ENCODE measurements at regions not wholly inside any gene's neighbourhood (a gene's known extent, or its start where the extent isn't known, plus 50 kb on each side); places are given as distances from the start of the nearest gene placed in this dataset.

DNA sequence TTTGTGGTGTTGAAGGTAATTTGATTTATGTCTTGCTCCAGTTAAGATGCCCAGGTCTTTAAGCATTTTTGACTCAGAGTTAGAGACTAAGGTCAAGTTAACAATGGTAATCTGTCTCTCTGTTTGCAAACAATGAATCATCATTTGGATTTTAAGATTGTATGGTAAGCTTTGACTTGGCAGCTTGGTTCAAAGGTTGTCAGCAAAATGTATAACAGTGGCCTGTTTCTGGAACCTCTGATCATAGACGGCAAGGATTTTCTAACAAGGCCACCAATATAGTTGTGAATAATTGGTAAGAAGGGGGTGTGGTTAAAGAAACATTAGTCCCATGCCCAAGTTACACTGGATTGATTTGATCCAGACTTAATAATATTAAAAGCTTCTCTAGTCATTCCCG lies 775.2 kb upstream of the GOLIM4 start (continued):
- TF ChIP-seq NFE2 (CRISPR knock-in tag; IDR thresholded peaks at IDR 0.05), result no peak
- TF ChIP-seq, protein P1, sequence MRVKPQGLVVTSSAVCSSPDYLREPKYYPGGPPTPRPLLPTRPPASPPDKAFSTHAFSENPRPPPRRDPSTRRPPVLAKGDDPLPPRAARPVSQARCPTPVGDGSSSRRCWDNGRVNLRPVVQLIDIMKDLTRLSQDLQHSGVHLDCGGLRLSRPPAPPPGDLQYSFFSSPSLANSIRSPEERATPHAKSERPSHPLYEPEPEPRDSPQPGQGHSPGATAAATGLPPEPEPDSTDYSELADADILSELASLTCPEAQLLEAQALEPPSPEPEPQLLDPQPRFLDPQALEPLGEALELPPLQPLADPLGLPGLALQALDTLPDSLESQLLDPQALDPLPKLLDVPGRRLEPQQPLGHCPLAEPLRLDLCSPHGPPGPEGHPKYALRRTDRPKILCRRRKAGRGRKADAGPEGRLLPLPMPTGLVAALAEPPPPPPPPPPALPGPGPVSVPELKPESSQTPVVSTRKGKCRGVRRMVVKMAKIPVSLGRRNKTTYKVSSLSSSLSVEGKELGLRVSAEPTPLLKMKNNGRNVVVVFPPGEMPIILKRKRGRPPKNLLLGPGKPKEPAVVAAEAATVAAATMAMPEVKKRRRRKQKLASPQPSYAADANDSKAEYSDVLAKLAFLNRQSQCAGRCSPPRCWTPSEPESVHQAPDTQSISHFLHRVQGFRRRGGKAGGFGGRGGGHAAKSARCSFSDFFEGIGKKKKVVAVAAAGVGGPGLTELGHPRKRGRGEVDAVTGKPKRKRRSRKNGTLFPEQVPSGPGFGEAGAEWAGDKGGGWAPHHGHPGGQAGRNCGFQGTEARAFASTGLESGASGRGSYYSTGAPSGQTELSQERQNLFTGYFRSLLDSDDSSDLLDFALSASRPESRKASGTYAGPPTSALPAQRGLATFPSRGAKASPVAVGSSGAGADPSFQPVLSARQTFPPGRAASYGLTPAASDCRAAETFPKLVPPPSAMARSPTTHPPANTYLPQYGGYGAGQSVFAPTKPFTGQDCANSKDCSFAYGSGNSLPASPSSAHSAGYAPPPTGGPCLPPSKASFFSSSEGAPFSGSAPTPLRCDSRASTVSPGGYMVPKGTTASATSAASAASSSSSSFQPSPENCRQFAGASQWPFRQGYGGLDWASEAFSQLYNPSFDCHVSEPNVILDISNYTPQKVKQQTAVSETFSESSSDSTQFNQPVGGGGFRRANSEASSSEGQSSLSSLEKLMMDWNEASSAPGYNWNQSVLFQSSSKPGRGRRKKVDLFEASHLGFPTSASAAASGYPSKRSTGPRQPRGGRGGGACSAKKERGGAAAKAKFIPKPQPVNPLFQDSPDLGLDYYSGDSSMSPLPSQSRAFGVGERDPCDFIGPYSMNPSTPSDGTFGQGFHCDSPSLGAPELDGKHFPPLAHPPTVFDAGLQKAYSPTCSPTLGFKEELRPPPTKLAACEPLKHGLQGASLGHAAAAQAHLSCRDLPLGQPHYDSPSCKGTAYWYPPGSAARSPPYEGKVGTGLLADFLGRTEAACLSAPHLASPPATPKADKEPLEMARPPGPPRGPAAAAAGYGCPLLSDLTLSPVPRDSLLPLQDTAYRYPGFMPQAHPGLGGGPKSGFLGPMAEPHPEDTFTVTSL (CRISPR knock-in tag; IDR thresholded peaks at IDR 0.05; ENCODE audit: borderline replicate concordance), result peak; percentile 98
- TF ChIP-seq SMARCC2 (IDR thresholded peaks at IDR 0.05), result 0 out of 2 replicates have a peak, but pooled peaks have one; percentile 26
- TF ChIP-seq SOX13 (IDR thresholded peaks at IDR 0.05), result peak; percentile 84
- TF ChIP-seq SOX13 (CRISPR knock-in tag; conservative IDR thresholded peaks at IDR 0.05 in 1 of 2, IDR thresholded peaks at IDR 0.05 in 1 of 2), result peak in 1 of 2 experiments; percentile 97; a peak in 2 of 4 replicates
- no peak for TF ChIP-seq BRCA1 (CRISPR knock-in tag; IDR thresholded peaks at IDR 0.05)
- TF ChIP-seq SALL1 (CRISPR knock-in tag; IDR thresholded peaks at IDR 0.05), result peak; percentile 63; the same call in 1 of the 2 replicates
- TF ChIP-seq, protein P2, sequence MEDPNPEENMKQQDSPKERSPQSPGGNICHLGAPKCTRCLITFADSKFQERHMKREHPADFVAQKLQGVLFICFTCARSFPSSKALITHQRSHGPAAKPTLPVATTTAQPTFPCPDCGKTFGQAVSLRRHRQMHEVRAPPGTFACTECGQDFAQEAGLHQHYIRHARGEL (CRISPR knock-in tag; IDR thresholded peaks at IDR 0.05), result no peak
- TF ChIP-seq, protein P3, sequence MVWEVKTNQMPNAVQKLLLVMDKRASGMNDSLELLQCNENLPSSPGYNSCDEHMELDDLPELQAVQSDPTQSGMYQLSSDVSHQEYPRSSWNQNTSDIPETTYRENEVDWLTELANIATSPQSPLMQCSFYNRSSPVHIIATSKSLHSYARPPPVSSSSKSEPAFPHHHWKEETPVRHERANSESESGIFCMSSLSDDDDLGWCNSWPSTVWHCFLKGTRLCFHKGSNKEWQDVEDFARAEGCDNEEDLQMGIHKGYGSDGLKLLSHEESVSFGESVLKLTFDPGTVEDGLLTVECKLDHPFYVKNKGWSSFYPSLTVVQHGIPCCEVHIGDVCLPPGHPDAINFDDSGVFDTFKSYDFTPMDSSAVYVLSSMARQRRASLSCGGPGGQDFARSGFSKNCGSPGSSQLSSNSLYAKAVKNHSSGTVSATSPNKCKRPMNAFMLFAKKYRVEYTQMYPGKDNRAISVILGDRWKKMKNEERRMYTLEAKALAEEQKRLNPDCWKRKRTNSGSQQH (CRISPR knock-in tag; IDR thresholded peaks at IDR 0.05; ENCODE audit: low read depth), result no peak
- TF ChIP-seq NR2F1 (CRISPR knock-in tag; IDR thresholded peaks at IDR 0.05), result peak in 1 of 2 experiments; percentile 54; a peak in 1 of 4 replicates
- TF ChIP-seq GFI1 (CRISPR knock-in tag; IDR thresholded peaks at IDR 0.05; ENCODE audit: borderline replicate concordance), result peak; percentile 89
- peak; percentile 98 for TF ChIP-seq SOX5 (CRISPR knock-in tag; IDR thresholded peaks at IDR 0.05; ENCODE audit: borderline replicate concordance)
- peak; percentile 26; the same call in 1 of the 2 replicates for TF ChIP-seq ZNF331 (CRISPR knock-in tag; IDR thresholded peaks at IDR 0.05)
- peak; percentile 70; the same call in 1 of the 2 replicates for TF ChIP-seq NCOR1 (IDR thresholded peaks at IDR 0.05; ENCODE audit: borderline replicate concordance, low read length)
- TF ChIP-seq, protein P4, sequence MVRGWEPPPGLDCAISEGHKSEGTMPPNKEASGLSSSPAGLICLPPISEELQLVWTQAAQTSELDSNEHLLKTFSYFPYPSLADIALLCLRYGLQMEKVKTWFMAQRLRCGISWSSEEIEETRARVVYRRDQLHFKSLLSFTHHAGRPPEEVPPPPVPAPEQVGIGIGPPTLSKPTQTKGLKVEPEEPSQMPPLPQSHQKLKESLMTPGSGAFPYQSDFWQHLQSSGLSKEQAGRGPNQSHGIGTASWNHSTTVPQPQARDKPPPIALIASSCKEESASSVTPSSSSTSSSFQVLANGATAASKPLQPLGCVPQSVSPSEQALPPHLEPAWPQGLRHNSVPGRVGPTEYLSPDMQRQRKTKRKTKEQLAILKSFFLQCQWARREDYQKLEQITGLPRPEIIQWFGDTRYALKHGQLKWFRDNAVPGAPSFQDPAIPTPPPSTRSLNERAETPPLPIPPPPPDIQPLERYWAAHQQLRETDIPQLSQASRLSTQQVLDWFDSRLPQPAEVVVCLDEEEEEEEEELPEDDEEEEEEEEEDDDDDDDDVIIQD (CRISPR knock-in tag; IDR thresholded peaks at IDR 0.05; ENCODE audit: low read depth), result peak; percentile 90
- TF ChIP-seq MED1 (CRISPR knock-in tag; IDR thresholded peaks at IDR 0.05), result peak; percentile 80
- peak; percentile 37; the same call in 1 of the 2 replicates for TF ChIP-seq CEBPG (CRISPR knock-in tag; IDR thresholded peaks at IDR 0.05)
- TF ChIP-seq BCL6 (CRISPR knock-in tag; IDR thresholded peaks at IDR 0.05), result peak; percentile 44; the same call in 1 of the 2 replicates
- 0 out of 2 replicates have a peak, but pooled peaks have one; percentile 36 for TF ChIP-seq PPARG (CRISPR knock-in tag; conservative IDR thresholded peaks at IDR 0.05)
- no peak for TF ChIP-seq PLRG1 (conservative IDR thresholded peaks at IDR 0.05)
- TF ChIP-seq, protein P5, sequence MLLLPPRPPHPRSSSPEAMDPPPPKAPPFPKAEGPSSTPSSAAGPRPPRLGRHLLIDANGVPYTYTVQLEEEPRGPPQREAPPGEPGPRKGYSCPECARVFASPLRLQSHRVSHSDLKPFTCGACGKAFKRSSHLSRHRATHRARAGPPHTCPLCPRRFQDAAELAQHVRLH (CRISPR knock-in tag; IDR thresholded peaks at IDR 0.05; ENCODE audit: borderline replicate concordance, low read depth), result no peak
